ENCODE measurements at regions not wholly inside any gene's neighbourhood (a gene's known extent, or its start where the extent isn't known, plus 50 kb on each side); places are given as distances from the start of the nearest gene placed in this dataset.
"Not testable (repeated sequence)": the region's sequence is repeated elsewhere in the genome, so short reads cannot be mapped to it uniquely, and the experiment has no call there.

- not testable (repeated sequence) for DNase-seq
Measured at GRCh38 chr10:84650628-84651027, 322.2 kb downstream of the CCSER2 start.

- DNase-seq: no peak
Measured at GRCh38 chr10:84654671-84655070, 326.3 kb downstream of the CCSER2 start.

- DNase-seq: no peak
Measured at GRCh38 chr10:84659027-84659426, 330.6 kb downstream of the CCSER2 start.

- no peak for DNase-seq
Measured at GRCh38 chr10:84659497-84660439, 331.4 kb downstream of the CCSER2 start.

GRCh38 chr10:84660450-84661159, 332.2 kb downstream of the CCSER2 start:
- DNase-seq: no peak

- DNase-seq: no peak
Measured at GRCh38 chr10:84665211-84665610, 336.8 kb downstream of the CCSER2 start.

- DNase-seq: peak; percentile 11
Measured at GRCh38 chr10:84665883-84666463, 337.6 kb downstream of the CCSER2 start.

- no peak for DNase-seq
Measured at GRCh38 chr10:84668186-84668763, 339.9 kb downstream of the CCSER2 start.

GRCh38 chr10:84675060-84675459, 346.7 kb downstream of the CCSER2 start:
- DNase-seq: no peak

GRCh38 chr10:84676536-84676935, 348.1 kb downstream of the CCSER2 start:
- DNase-seq: no peak

GRCh38 chr10:84681781-84682180, 353.4 kb downstream of the CCSER2 start:
- no peak for DNase-seq

- DNase-seq: no peak
Measured at GRCh38 chr10:84683550-84683949, 355.2 kb downstream of the CCSER2 start.

GRCh38 chr10:84683980-84684740, 355.8 kb downstream of the CCSER2 start:
- no peak for DNase-seq

- no peak for DNase-seq
Measured at GRCh38 chr10:84685047-84685660, 356.8 kb downstream of the CCSER2 start.

- no peak for DNase-seq
Measured at GRCh38 chr10:84693006-84693405, 364.6 kb downstream of the CCSER2 start.

- DNase-seq: no peak
Measured at GRCh38 chr10:84695902-84696301, 367.5 kb downstream of the CCSER2 start.

- no peak for DNase-seq
Measured at GRCh38 chr10:84696610-84697009, 368.2 kb downstream of the CCSER2 start.

GRCh38 chr10:84698989-84699388, 370.6 kb downstream of the CCSER2 start:
- no peak for DNase-seq

GRCh38 chr10:84700668-84701369, 372.4 kb downstream of the CCSER2 start:
- DNase-seq: no peak

GRCh38 chr10:84701370-84701720, 373.0 kb downstream of the CCSER2 start:
- DNase-seq: no peak

- no peak for DNase-seq
Measured at GRCh38 chr10:84704101-84704500, 375.7 kb downstream of the CCSER2 start.

GRCh38 chr10:84706431-84706830, 378.0 kb downstream of the CCSER2 start:
- no peak for DNase-seq

Data from NK-92 treated with Interleukin-12 subunit alpha and Interleukin-12 subunit beta, amount 100 ng/mL, for 24 hours (cell line).